22Rv1 (cell line): ENCODE measurements at regions not wholly inside any gene's neighbourhood (a gene's known extent, or its start where the extent isn't known, plus 50 kb on each side); places are given as distances from the start of the nearest gene placed in this dataset.

Source experiments
- ZFX ChIP-seq: fragments of 450-650 bp; IDR thresholded peaks from 2 replicates; pipeline ENCODE4 v1.6.1; 2017; ENCODE audit warnings: antibody characterized with exemption, borderline replicate concordance
- TF ChIP-seq, protein P1 (sequence below): fragments of 450-650 bp; IDR thresholded peaks from 2 replicates; pipeline ENCODE4 v1.5.1; 2017; ENCODE audit warnings: mild to moderate bottlenecking

DNA sequence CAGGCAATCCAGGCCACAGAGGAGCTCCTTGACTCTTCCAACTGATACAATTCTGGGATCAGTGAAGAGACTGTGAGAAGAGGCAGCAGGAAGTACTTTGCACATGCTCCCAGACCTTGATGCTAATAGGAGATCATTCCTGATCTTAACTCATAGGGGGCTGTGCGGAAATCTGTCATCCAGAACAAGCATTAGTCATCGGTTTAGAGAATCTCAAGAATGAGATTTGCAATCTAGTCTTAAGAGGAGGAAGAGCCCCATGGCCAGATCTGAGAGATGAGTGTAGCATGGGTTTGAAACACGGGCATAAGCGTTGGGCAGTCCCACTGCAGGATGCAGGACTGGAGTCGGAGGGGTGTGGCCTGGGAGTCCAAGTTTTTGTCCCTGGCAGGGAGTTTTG, 1081.1 kb downstream of the NAALADL2 start:
- TF ChIP-seq, protein P1, sequence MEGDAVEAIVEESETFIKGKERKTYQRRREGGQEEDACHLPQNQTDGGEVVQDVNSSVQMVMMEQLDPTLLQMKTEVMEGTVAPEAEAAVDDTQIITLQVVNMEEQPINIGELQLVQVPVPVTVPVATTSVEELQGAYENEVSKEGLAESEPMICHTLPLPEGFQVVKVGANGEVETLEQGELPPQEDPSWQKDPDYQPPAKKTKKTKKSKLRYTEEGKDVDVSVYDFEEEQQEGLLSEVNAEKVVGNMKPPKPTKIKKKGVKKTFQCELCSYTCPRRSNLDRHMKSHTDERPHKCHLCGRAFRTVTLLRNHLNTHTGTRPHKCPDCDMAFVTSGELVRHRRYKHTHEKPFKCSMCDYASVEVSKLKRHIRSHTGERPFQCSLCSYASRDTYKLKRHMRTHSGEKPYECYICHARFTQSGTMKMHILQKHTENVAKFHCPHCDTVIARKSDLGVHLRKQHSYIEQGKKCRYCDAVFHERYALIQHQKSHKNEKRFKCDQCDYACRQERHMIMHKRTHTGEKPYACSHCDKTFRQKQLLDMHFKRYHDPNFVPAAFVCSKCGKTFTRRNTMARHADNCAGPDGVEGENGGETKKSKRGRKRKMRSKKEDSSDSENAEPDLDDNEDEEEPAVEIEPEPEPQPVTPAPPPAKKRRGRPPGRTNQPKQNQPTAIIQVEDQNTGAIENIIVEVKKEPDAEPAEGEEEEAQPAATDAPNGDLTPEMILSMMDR: no peak
- no peak for TF ChIP-seq ZFX
